K562 (cell line): ENCODE measurements at regions not wholly inside any gene's neighbourhood (a gene's known extent, or its start where the extent isn't known, plus 50 kb on each side); places are given as distances from the start of the nearest gene placed in this dataset.

Source experiments
- GATA2 ChIP-seq: sonication (generic); formaldehyde crosslinking; IDR thresholded peaks from 2 replicates; pipeline ENCODE4 v1.4.0; 2020; ENCODE audit warnings: mild to moderate bottlenecking, missing genetic modification reagents
- MTA1 ChIP-seq: fragments of 450-650 bp; IDR thresholded peaks from 2 replicates; pipeline ENCODE4 v1.6.1; 2017; ENCODE audit warnings: borderline replicate concordance
- RCOR1 ChIP-seq, 2 experiments: IDR thresholded peaks; 2 replicates each; pipeline ENCODE4 v1.6.1; 2012; ENCODE audit warnings: low read depth in 2 of 2, low read length in 2 of 2, borderline replicate concordance in 1 of 2, improper control_type of control experiment in 1 of 2
- SMARCE1 ChIP-seq: fragments of 450-650 bp; IDR thresholded peaks from 2 replicates; pipeline ENCODE4 v1.7.1; 2016; ENCODE audit warnings: mild to moderate bottlenecking
- U2AF1 ChIP-seq: fragments of 200-400 bp; formaldehyde crosslinking; optimal IDR thresholded peaks from 2 replicates; pipeline ENCODE3; 2017; ENCODE audit warnings: mild to moderate bottlenecking, low read depth, low read length, moderate library complexity
- ZNF785 ChIP-seq: fragments of 250-450 bp; sonication (Bioruptor Pico); IDR thresholded peaks from 2 replicates; pipeline ENCODE4 v1.4.0; 2020; ENCODE audit warnings: mild to moderate bottlenecking
- TF ChIP-seq, protein P1 (sequence below): sonication (generic); formaldehyde crosslinking; IDR thresholded peaks from 2 replicates; pipeline ENCODE4 v1.8.1; 2023; ENCODE audit warnings: mild to moderate bottlenecking, missing genetic modification reagents
- TF ChIP-seq, protein P2 (sequence below): fragments of 250-450 bp; sonication (Bioruptor Pico); IDR thresholded peaks from 2 replicates; pipeline ENCODE4 v1.8.0; 2021; ENCODE audit warnings: mild to moderate bottlenecking, moderate library complexity
- TF ChIP-seq, protein P3 (sequence below): fragments of 450-650 bp; formaldehyde crosslinking; IDR thresholded peaks from 2 replicates; pipeline ENCODE4 v1.4.0; 2020; ENCODE audit warnings: mild to moderate bottlenecking, moderate library complexity
- TF ChIP-seq, protein P4 (sequence below): fragments of 450-650 bp; IDR thresholded peaks from 2 replicates; pipeline ENCODE4 v1.6.1; 2017; ENCODE audit warnings: antibody characterized with exemption, mild to moderate bottlenecking
- TF ChIP-seq, protein P5 (sequence below): sonication (generic); formaldehyde crosslinking; IDR thresholded peaks from 2 replicates; pipeline ENCODE4 v1.8.0; 2022; ENCODE audit warnings: mild to moderate bottlenecking, missing genetic modification reagents
- TF ChIP-seq, protein P6 (sequence below): sonication (generic); formaldehyde crosslinking; IDR thresholded peaks from 2 replicates; pipeline ENCODE4 v1.8.0; 2022; ENCODE audit warnings: mild to moderate bottlenecking, missing genetic modification reagents
- TF ChIP-seq, protein P7 (sequence below): sonication (generic); formaldehyde crosslinking; IDR thresholded peaks from 2 replicates; pipeline ENCODE4 v1.8.1; 2023; ENCODE audit warnings: mild to moderate bottlenecking, missing genetic modification reagents

DNA sequence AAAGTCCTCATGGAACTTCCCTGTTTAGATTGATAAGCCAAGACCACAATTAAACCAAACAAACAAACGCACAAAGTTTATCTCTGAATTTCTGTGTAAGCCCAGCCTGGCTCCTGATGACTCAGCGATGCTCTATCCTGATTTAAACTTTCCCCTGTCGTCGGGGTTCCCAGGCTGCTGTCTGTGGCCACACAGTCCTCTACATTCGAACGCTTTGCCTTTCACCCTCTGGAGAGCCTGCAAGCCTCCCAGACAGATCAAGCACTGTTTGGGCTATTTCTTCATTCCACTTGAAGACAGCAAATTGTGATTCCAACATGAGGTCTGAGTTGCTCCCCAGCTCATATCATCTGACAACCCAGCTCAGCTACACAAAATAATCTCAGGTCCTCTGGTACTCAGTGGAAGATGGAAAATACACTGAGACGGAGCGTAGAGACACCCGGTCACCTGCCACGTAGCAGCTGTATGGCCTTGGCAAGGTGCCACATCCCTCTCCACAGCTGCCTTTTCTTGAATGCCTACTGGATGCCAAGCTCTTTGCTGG is 51.2 kb downstream of the CYRIA start (continued):
- TF ChIP-seq, protein P1, sequence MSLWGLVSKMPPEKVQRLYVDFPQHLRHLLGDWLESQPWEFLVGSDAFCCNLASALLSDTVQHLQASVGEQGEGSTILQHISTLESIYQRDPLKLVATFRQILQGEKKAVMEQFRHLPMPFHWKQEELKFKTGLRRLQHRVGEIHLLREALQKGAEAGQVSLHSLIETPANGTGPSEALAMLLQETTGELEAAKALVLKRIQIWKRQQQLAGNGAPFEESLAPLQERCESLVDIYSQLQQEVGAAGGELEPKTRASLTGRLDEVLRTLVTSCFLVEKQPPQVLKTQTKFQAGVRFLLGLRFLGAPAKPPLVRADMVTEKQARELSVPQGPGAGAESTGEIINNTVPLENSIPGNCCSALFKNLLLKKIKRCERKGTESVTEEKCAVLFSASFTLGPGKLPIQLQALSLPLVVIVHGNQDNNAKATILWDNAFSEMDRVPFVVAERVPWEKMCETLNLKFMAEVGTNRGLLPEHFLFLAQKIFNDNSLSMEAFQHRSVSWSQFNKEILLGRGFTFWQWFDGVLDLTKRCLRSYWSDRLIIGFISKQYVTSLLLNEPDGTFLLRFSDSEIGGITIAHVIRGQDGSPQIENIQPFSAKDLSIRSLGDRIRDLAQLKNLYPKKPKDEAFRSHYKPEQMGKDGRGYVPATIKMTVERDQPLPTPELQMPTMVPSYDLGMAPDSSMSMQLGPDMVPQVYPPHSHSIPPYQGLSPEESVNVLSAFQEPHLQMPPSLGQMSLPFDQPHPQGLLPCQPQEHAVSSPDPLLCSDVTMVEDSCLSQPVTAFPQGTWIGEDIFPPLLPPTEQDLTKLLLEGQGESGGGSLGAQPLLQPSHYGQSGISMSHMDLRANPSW (CRISPR knock-in tag), result no peak
- TF ChIP-seq U2AF1 (no peak), ZNF785 (no peak), RCOR1 (IDR thresholded peaks at IDR 0.05; ENCODE audit: borderline replicate concordance in 1 of 2, low read depth in 2 of 2, low read length in 2 of 2) (peak in 1 of 2 experiments; percentile 79; a peak in 2 of 4 replicates), MTA1 (peak; percentile 44; the same call in 1 of the 2 replicates), GATA2 (peak; percentile 55; the same call in 1 of the 2 replicates), SMARCE1 (peak; percentile 92; the same call in 1 of the 2 replicates)
- TF ChIP-seq, protein P2, sequence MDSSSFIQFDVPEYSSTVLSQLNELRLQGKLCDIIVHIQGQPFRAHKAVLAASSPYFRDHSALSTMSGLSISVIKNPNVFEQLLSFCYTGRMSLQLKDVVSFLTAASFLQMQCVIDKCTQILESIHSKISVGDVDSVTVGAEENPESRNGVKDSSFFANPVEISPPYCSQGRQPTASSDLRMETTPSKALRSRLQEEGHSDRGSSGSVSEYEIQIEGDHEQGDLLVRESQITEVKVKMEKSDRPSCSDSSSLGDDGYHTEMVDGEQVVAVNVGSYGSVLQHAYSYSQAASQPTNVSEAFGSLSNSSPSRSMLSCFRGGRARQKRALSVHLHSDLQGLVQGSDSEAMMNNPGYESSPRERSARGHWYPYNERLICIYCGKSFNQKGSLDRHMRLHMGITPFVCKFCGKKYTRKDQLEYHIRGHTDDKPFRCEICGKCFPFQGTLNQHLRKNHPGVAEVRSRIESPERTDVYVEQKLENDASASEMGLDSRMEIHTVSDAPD (CRISPR knock-in tag), result no peak
- TF ChIP-seq, protein P3, sequence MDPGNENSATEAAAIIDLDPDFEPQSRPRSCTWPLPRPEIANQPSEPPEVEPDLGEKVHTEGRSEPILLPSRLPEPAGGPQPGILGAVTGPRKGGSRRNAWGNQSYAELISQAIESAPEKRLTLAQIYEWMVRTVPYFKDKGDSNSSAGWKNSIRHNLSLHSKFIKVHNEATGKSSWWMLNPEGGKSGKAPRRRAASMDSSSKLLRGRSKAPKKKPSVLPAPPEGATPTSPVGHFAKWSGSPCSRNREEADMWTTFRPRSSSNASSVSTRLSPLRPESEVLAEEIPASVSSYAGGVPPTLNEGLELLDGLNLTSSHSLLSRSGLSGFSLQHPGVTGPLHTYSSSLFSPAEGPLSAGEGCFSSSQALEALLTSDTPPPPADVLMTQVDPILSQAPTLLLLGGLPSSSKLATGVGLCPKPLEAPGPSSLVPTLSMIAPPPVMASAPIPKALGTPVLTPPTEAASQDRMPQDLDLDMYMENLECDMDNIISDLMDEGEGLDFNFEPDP (CRISPR knock-in tag), result no peak
- TF ChIP-seq, protein P4, sequence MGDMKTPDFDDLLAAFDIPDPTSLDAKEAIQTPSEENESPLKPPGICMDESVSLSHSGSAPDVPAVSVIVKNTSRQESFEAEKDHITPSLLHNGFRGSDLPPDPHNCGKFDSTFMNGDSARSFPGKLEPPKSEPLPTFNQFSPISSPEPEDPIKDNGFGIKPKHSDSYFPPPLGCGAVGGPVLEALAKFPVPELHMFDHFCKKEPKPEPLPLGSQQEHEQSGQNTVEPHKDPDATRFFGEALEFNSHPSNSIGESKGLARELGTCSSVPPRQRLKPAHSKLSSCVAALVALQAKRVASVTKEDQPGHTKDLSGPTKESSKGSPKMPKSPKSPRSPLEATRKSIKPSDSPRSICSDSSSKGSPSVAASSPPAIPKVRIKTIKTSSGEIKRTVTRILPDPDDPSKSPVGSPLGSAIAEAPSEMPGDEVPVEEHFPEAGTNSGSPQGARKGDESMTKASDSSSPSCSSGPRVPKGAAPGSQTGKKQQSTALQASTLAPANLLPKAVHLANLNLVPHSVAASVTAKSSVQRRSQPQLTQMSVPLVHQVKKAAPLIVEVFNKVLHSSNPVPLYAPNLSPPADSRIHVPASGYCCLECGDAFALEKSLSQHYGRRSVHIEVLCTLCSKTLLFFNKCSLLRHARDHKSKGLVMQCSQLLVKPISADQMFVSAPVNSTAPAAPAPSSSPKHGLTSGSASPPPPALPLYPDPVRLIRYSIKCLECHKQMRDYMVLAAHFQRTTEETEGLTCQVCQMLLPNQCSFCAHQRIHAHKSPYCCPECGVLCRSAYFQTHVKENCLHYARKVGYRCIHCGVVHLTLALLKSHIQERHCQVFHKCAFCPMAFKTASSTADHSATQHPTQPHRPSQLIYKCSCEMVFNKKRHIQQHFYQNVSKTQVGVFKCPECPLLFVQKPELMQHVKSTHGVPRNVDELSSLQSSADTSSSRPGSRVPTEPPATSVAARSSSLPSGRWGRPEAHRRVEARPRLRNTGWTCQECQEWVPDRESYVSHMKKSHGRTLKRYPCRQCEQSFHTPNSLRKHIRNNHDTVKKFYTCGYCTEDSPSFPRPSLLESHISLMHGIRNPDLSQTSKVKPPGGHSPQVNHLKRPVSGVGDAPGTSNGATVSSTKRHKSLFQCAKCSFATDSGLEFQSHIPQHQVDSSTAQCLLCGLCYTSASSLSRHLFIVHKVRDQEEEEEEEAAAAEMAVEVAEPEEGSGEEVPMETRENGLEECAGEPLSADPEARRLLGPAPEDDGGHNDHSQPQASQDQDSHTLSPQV, result no peak
- TF ChIP-seq, protein P5, sequence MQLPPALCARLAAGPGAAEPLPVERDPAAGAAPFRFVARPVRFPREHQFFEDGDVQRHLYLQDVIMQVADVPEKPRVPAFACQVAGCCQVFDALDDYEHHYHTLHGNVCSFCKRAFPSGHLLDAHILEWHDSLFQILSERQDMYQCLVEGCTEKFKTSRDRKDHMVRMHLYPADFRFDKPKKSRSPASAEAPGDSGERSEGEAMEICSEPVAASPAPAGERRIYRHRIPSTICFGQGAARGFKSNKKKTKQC (CRISPR knock-in tag), result no peak
- TF ChIP-seq, protein P6, sequence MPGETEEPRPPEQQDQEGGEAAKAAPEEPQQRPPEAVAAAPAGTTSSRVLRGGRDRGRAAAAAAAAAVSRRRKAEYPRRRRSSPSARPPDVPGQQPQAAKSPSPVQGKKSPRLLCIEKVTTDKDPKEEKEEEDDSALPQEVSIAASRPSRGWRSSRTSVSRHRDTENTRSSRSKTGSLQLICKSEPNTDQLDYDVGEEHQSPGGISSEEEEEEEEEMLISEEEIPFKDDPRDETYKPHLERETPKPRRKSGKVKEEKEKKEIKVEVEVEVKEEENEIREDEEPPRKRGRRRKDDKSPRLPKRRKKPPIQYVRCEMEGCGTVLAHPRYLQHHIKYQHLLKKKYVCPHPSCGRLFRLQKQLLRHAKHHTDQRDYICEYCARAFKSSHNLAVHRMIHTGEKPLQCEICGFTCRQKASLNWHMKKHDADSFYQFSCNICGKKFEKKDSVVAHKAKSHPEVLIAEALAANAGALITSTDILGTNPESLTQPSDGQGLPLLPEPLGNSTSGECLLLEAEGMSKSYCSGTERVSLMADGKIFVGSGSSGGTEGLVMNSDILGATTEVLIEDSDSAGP, result no peak
- TF ChIP-seq, protein P7, sequence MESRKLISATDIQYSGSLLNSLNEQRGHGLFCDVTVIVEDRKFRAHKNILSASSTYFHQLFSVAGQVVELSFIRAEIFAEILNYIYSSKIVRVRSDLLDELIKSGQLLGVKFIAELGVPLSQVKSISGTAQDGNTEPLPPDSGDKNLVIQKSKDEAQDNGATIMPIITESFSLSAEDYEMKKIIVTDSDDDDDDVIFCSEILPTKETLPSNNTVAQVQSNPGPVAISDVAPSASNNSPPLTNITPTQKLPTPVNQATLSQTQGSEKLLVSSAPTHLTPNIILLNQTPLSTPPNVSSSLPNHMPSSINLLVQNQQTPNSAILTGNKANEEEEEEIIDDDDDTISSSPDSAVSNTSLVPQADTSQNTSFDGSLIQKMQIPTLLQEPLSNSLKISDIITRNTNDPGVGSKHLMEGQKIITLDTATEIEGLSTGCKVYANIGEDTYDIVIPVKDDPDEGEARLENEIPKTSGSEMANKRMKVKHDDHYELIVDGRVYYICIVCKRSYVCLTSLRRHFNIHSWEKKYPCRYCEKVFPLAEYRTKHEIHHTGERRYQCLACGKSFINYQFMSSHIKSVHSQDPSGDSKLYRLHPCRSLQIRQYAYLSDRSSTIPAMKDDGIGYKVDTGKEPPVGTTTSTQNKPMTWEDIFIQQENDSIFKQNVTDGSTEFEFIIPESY (CRISPR knock-in tag), result no peak
